Hindlimb muscle (tissue), 1 donor: ENCODE measurements at regions not wholly inside any gene's neighbourhood (a gene's known extent, or its start where the extent isn't known, plus 50 kb on each side); places are given as distances from the start of the nearest gene placed in this dataset.

Experiments used
- DNase-seq: peaks from one replicate; pipeline ENCODE4 v3.0.0-alpha.2; 2013

- no peak for DNase-seq
These were observed 111.1 kb downstream of the LMO4 start for GRCh38 chr1:87439821-87440220.

- no peak for DNase-seq
These were observed 120.8 kb downstream of the LMO4 start for GRCh38 chr1:87449348-87449963.

DNA sequence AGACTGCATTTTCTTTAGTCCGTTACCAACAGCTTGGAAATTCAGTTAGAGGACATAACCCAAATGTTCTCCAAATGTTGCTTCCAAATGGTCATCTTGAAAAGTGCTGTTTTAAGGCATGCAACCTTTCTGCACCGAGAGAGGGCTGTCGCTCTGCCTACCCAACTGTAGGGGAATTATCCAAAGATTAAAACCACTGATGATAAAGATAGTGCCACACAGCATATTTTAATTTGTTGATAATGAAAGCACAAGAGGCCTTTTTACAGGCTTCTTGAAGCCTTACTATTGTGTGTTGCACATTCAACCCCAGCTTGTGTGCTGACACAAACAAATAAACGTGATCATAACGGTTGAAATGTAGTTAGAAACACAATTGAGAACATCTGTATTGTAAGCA, 121.5 kb downstream of the LMO4 start:
- DNase-seq: no peak

- DNase-seq: no peak
These were observed 122.0 kb downstream of the LMO4 start for GRCh38 chr1:87450615-87451209.

DNA sequence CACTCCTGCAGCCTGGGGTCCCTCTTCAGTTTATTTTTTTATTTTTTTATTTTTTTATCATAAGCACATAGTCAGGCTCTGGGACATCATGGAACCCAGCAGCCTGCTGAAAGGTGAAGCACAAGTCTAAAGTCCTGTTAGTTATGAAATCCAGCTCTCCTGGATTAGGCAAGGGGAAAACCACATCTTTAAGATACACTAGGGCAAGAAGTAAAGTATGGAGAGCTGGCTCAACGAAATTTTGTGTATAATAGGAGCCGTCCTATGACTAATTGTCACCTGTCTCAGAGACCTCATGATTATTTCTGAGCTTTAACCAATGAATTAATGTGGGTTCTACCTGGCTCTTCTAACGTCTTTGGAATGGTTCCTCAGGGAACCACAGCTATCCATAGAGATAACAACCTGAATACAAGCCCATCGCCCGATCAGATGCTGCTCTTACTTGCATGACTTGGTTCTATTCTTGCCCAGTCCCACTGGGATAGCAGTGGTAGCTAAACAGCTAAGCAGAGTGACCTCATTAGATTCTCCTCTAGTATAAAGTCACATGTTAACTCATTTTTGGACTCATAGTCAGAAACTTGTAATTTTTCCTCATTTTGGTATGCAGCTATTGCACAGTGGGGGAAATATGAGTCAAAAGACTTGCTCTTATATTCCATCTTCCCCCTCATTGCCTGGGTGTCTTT, 122.7 kb downstream of the LMO4 start:
- DNase-seq: no peak

- DNase-seq: no peak
These were observed 124.0 kb downstream of the LMO4 start for GRCh38 chr1:87452648-87453047.

- DNase-seq: no peak
These were observed 128.7 kb downstream of the LMO4 start for GRCh38 chr1:87457408-87457807.

DNA sequence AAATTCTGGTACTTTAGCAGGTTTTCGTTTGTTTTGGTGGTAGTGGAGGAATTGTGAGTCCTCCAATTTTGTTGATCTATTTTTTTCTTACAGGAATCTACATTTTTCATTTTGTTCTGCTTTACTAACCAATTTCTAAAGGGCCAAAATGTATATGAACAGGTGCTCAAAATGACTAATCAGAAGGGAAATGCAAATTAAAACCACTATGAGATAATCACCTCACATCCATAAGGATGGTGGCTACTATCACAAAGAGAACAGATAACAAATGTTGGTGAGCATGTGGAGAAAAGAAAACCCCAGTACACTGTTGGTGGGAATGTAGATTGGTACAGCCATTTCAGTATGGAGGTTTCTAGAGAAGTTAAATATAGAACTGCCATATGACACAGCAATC, 134.2 kb downstream of the LMO4 start:
- no peak for DNase-seq

DNA sequence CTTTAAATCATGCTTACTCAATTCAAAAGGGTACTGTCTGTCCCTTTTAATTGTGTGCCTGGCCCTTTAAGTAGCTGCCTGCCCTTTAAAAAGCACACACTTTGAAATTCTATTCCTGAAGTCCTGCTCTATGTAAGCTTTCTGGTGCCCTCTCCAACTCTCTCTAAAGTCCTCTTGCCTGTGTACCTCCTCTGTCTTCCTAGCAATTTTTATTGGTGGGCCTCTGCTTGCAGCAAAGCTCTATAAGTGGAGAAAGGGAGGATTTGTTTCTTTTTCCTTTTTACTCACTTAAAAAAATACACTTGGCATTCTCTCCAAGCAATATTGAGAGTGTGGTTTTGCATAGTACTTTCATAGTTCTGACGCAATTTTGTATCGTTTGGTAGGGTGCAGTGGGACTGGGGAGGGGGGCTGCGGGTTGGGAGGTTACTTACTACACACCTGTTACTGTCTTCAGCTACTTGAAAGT, 135.4 kb downstream of the LMO4 start:
- DNase-seq: no peak

- no peak for DNase-seq
These were observed 137.9 kb downstream of the LMO4 start for GRCh38 chr1:87466621-87467020.

GRCh38 chr1:87472716-87473115, 144.0 kb downstream of the LMO4 start:
- no peak for DNase-seq

DNA sequence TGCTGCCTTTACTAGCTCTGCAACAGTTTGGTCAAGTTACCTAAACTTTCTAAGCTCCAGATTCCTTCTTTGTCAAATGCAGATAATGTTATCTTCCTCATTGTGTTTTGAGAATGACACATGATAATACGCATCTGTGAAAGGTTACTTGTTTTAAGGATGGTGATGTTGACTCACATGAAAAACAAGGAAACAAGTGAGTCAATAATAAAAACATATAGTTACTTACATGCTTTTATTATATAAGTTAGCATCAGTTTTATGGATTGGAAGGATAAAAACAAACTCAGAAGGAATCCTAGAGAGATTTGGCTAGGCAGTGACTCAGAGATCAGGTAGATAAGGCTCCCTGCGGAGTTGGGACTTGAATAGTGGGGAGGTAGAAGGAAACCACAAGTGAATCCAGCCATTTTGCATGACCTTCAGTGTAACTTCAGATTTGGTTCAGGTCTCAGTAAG, 144.6 kb downstream of the LMO4 start:
- DNase-seq: no peak

GRCh38 chr1:87474098-87474497, 145.4 kb downstream of the LMO4 start:
- DNase-seq: no peak

DNA sequence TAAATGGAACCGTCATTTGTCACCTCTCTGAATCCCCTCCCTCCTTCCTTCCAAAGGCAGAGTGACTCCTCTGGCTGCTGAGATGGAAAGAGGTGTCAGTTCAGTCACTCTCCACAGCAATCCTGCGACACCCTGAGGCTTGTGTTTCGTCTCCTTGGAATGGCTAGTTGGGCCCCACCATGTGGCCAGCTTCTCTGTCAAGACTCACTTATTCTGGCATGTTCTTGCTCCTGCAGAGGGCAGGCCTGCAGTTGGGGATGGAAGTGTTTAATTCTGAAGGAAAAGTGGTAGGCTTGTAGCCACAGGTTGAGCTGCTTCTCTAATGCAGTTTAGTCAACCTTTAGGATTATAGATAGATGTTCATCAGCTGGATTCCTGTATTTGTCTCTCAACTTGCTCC, 149.6 kb downstream of the LMO4 start:
- DNase-seq: no peak

- DNase-seq: no peak
These were observed 166.5 kb downstream of the LMO4 start for GRCh38 chr1:87495147-87495546.

DNA sequence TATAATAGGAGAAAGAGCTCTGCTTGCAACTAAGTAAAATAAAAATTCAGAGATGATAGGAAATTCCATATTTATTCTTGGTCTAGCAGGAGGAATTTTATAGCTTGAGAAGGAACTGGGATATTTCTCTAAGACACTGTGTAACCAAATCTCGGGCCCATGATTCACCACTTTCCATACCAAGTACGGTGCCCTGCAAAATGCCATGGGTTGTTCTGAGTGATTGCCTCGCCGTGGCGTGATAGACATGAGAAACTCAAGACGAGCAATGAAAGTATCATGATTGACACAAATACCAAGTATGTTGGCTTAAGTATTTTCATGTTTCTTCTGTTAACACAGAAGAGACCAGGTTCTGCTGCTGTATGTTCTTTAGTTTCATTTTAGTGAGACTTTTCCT, 167.2 kb downstream of the LMO4 start:
- DNase-seq: no peak

GRCh38 chr1:87497380-87498203, 168.9 kb downstream of the LMO4 start:
- no peak for DNase-seq

DNA sequence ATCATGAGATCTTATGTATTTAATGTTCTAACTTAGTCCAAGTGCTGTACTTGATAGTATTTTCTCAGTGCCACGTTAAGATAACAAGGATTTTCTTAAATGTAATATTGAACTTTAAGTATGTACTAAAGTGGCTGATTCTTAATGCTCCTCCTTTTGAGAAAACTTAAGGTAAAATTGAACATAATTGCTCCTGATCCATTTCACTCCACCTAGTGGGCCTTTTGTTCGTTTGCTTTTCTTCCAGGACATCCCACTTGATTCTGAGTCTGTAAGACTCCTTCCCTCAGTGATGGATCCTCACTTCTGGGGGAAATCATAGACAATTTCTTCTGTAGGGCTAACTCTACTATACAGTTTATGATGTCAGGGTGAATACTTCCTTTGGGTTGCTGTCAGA, 173.1 kb downstream of the LMO4 start:
- DNase-seq: no peak

- no peak for DNase-seq
These were observed 176.8 kb downstream of the LMO4 start for GRCh38 chr1:87505391-87505983.

- DNase-seq: no peak
These were observed 177.5 kb downstream of the LMO4 start for GRCh38 chr1:87506147-87506546.

DNA sequence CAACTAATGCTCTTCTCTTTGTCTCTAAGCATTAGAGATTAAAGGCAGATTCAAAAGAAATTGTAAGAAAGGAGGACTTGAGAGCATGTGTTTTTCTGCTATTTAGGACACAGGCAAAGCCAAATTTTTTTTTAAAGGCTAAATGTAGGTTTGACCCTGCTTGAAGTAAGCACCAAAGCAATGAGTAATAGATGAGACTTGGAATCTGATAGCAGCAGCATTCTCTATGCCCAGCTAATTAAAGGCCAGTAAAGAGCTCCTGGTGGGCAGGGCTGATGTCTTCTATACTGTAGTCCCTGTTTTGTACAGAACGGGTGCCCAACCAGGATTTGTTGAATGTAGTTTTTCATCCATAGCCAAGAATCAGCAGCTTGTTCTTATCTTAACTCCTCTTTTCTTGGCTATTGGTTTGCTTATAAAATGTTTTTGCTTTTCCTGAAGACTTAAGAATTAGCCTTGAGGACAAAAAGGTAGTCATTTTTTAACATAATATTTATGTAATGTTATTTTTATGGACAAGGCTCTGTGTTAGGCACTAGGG, 179.6 kb downstream of the LMO4 start:
- DNase-seq: no peak

DNA sequence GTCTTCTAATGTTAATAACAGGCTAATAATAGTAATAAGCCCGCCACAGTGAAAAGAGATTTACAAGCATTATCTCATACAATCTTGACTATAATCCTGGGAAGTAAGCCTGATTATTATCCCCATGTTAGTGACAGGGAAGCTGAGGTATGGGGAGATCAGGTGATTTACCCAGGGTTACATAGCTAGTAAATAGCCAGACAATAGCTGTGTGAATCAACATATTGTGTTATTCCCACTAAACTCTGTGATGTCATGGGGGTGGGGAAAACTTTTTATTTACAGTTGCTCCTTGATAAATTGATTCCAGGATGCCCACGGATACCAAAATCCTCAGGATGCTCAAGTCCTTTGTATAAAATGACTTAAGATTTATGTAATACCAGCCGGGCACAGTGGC, 181.9 kb downstream of the LMO4 start:
- no peak for DNase-seq
